ENCODE measurements at regions not wholly inside any gene's neighbourhood (a gene's known extent, or its start where the extent isn't known, plus 50 kb on each side); places are given as distances from the start of the nearest gene placed in this dataset.
"Not testable (repeated sequence)": the region's sequence is repeated elsewhere in the genome, so short reads cannot be mapped to it uniquely, and the experiment has no call there.

DNA sequence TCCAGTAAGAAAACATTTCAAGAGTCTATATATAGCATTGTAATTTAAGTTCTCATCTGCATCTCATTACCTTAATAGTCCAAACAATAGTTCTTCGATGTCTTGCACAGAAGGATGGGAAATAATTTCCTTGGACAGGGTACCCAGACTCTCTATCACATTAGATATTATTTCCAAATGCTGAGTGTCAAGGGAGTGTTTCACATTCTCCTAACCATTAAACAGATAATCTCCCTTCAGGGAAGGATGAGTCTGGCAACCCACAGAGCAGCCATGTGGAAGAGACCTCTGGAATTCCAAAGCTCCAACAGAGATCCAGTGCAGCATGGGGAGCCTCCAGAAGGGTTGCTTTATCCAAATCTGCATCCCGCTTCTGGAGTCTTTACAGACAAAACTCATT is 89.6 kb downstream of the FZD1 start:
- TF ChIP-seq, protein P1, sequence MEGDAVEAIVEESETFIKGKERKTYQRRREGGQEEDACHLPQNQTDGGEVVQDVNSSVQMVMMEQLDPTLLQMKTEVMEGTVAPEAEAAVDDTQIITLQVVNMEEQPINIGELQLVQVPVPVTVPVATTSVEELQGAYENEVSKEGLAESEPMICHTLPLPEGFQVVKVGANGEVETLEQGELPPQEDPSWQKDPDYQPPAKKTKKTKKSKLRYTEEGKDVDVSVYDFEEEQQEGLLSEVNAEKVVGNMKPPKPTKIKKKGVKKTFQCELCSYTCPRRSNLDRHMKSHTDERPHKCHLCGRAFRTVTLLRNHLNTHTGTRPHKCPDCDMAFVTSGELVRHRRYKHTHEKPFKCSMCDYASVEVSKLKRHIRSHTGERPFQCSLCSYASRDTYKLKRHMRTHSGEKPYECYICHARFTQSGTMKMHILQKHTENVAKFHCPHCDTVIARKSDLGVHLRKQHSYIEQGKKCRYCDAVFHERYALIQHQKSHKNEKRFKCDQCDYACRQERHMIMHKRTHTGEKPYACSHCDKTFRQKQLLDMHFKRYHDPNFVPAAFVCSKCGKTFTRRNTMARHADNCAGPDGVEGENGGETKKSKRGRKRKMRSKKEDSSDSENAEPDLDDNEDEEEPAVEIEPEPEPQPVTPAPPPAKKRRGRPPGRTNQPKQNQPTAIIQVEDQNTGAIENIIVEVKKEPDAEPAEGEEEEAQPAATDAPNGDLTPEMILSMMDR (IDR thresholded peaks at IDR 0.05; ENCODE audit: borderline replicate concordance, insufficient read depth, low read depth, low read length) = no peak
- no peak overlapping the region for H3K4me3 ChIP-seq (ENCODE audit: low read depth, low read length)

DNA sequence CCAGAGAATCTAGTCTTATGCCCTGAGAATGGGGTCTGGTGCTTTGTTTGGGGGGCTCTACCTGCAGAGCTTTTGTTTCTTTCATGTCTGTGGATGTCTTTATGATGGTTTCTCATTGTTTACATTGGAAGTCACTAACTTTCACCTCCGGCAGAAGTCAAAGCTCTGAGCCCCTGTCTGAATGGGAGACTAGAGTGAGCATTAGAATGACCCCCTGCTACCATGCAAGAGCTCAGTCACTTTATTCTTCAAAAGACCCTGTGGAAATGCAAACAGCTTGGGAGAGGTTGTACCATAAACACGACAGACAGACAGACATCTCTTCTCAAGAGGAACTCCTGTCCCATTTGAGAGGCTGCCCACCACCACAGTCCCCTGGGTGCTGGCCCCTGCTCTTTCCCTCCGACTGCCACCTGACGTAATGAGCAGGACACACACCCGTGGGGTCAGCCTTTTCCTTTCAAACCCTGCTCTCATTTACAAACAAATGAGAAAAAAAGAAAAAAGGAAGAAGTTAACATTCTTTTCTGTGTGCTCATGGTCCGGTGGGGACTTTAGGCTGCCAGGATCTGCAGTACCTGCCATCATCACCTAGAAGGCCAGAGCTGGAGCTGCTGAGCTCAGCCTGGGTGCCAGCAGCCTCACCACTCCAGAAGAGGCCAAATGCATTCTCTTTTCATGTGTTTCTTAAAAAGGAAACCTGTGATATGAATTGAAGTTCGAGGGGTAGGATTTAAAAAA is 91.6 kb downstream of the FZD1 start:
- TF ChIP-seq, protein P1 (IDR thresholded peaks at IDR 0.05; ENCODE audit: borderline replicate concordance, insufficient read depth, low read depth, low read length) = no peak
- no peak overlapping the region for H3K4me3 ChIP-seq (ENCODE audit: low read depth, low read length)

DNA sequence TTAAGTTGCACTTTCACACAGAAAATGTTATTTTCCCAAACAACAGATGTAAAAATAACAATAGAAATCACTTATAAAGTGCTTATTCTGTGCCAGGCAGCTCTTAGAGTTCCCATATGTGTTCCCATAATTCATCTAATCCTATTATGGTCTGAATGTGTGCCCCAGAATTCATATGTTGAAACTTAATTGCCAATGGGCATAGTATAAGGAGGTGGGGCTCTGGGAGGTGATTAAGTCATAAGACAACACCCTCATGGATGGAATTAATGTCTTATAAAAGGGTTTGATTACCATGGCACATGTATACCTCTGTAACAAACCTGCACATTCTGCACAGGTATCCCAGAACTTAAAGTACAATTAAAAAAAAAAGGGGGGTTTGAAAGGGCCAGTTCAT is 92.7 kb downstream of the FZD1 start:
- TF ChIP-seq, protein P1 (IDR thresholded peaks at IDR 0.05; ENCODE audit: borderline replicate concordance, insufficient read depth, low read depth, low read length) = no peak
- no peak overlapping the region for H3K4me3 ChIP-seq (ENCODE audit: low read depth, low read length)

DNA sequence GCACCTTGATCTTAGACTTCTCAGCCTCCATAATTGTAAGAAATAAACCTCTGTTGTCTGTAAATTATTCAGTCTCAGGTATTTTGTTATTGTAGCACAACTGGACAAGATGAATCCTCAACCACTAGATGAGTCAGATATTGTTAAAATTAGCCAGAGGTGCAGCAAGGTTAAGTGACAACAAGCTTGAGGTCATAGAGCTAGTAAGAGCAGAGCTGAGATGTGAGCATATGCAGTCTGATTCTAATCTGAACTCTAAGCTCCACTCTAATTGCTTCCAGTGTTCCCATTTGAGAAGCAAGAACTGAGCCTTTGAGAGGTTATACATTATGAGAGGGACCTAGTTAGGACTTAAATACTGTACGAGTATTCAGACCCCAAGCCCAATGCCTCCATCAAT is 93.1 kb downstream of the FZD1 start:
- no peak overlapping the region for H3K4me3 ChIP-seq (ENCODE audit: low read depth, low read length)
- TF ChIP-seq, protein P1 (IDR thresholded peaks at IDR 0.05; ENCODE audit: borderline replicate concordance, insufficient read depth, low read depth, low read length) = no peak

DNA sequence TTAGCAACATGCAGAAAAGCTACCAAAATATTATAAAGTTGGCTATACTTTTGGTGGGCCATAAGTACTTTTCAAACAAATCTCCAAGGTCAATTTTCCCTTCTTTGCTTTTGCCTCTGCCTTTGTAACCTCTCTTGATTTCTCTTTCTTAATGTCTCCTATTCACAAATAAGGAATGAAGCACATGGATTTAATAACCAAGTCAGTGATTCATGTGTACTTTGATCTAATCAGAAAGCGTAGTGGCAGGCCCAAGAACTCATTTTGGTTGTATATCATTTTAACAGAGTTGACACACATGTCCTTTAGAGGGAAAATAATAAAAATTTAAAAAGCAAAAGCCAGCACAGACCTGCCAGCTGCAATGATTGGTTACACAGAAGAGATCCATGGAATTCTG is 93.7 kb downstream of the FZD1 start:
- TF ChIP-seq, protein P1 (IDR thresholded peaks at IDR 0.05; ENCODE audit: borderline replicate concordance, insufficient read depth, low read depth, low read length) = no peak
- H3K4me3 ChIP-seq (ENCODE audit: low read depth, low read length) = no peak overlapping the region

DNA sequence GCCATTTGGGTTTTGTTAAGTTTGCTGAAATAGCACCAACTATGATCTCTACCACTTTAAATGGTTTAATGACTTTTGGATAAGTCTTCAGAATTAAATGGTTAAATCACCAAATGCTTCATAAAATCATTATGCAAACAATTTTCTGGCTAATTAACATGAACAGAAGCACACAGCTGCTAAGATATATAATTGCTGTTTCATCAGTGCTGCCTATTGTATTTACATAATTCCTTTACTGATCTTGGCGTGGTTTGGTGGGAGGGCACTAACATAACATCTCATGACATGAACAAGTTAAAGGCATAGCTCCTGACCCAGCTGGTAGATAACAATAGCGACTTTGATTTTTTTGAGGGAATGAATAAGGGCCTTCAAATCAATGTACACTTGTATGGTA is 94.1 kb downstream of the FZD1 start:
- TF ChIP-seq, protein P1 (IDR thresholded peaks at IDR 0.05; ENCODE audit: borderline replicate concordance, insufficient read depth, low read depth, low read length) = no peak
- H3K4me3 ChIP-seq (ENCODE audit: low read depth, low read length) = no peak overlapping the region

DNA sequence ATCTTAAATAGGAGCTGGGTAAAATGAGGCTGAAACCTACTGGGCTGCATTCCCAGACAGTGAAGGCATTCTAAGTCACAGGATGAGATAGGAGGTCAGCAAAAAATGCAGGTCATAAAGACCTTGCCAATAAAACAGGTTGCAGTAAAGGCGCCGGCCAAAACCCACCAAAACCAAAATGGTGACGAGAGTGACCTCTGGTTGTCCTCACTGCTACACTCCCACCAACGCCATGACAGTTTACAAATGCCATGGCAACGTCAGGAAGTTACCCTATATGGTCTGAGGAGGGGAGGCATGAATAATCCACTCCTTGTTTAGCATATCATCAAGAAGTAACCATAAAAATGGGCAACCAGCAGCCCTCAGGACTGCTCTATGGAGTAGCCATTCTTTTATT is 100.9 kb downstream of the FZD1 start:
- H3K4me3 ChIP-seq (ENCODE audit: low read depth, low read length) = not testable (repeated sequence)
